DMS79 treated with DMSO at 0.1 percent for 48 hours (cell line): ENCODE measurements at regions not wholly inside any gene's neighbourhood (a gene's known extent, or its start where the extent isn't known, plus 50 kb on each side); places are given as distances from the start of the nearest gene placed in this dataset.
"Not testable (repeated sequence)": the region's sequence is repeated elsewhere in the genome, so short reads cannot be mapped to it uniquely, and the experiment has no call there.

Experiments
- DNase-seq: peaks from one replicate; lab custom pipeline; 2025; lab: John Stamatoyannopoulos, UW

GRCh38 chr12:9411616-9412268 lies 196.0 kb downstream of the KLRB1 start:
- DNase-seq: peak; percentile 14

- not testable (repeated sequence) for DNase-seq
These were observed 199.2 kb upstream of the PZP start for GRCh38 chr12:9407425-9407748.

DNA sequence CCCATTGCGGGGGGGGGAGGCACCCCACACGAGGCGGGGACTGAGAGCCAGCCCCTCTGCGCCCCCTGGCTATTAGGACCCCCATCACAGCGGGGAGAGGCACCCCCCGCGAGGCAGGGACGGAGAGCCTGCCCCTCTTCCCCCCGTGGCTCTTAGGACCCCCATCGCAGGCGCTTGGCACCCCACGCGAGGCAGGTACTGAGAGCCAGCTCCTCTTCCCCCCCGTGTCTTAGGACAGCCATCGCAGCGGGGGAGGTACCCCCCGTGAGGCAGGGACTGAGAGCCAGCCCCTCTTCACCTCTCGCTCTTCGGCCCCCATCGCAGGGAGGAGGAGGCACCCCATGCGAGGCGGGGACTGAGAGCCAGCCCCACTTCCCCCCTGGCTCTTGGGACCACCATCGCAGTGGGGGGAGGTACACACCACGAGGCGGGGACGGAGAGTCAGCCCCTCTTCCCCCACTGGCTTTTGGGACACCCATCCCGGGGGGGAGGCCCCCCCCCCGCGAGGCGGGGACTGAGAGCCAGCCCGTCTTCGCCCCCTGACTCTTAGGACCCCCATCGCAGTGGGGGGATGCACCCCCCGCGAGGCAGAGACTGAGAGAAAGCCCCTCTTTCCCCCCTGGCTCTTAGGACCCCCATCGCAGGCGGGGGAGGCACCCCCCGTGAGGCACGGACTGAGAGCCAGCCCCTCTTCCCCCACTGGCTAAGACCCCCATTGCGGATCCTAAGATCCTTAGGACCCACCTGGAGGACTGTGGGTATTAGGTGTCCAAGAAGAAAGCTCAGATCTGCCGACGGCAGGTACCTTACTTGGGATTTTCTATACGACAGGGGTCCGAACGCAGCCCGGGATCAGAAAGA lies 198.6 kb upstream of the PZP start:
- no peak for DNase-seq

- DNase-seq: no peak
These were observed 197.8 kb upstream of the PZP start for GRCh38 chr12:9405886-9406563.

- no peak for DNase-seq
These were observed 196.5 kb upstream of the PZP start for GRCh38 chr12:9404469-9405260.

- no peak for DNase-seq
These were observed 195.8 kb upstream of the PZP start for GRCh38 chr12:9404031-9404430.

GRCh38 chr12:9402432-9403040 lies 194.3 kb upstream of the PZP start:
- DNase-seq: not testable (repeated sequence)

DNA sequence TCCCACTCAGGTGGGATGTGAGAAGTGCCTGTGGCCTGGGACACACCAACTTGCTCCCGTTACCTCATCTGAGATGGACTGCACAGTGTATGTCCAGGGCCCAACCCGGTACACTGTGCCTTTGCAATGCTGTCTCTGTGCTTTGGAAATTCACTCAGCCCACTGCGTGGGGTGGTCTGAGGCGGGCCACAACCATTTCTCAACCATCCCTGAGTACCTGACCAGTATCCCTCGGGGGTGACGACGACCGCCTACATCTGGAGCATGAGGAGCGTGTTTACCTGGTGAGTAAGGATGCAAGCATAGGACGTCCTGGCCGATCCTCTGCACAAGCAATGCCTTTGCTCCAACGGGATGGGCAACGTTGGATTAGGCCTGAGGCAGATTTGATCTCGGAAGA lies 188.2 kb upstream of the PZP start:
- not testable (repeated sequence) for DNase-seq

- not testable (repeated sequence) for DNase-seq
These were observed 187.0 kb upstream of the PZP start for GRCh38 chr12:9395220-9395619.

DNA sequence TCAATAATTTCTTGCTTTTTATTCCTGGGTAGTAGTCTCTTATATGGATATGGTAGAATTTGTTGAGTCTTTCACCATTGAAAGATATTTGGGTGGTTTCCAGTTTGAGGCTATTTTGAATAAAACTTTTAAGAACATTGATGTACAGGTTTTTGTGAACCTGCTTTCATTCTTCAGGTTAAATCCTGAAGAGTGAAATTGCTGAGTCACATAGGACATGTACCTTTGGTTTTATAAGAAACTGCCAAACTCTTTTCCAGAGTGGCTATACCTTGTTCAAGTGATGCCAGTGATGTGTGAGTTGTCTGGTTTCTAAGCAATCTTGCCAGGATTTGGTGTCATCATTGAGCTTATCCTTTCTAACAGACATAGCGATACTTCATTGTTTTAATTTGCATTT lies 184.6 kb upstream of the PZP start:
- no peak for DNase-seq

- no peak for DNase-seq
These were observed 183.6 kb upstream of the PZP start for GRCh38 chr12:9391815-9392214.

GRCh38 chr12:9390761-9391160 lies 182.6 kb upstream of the PZP start:
- DNase-seq: no peak

DNA sequence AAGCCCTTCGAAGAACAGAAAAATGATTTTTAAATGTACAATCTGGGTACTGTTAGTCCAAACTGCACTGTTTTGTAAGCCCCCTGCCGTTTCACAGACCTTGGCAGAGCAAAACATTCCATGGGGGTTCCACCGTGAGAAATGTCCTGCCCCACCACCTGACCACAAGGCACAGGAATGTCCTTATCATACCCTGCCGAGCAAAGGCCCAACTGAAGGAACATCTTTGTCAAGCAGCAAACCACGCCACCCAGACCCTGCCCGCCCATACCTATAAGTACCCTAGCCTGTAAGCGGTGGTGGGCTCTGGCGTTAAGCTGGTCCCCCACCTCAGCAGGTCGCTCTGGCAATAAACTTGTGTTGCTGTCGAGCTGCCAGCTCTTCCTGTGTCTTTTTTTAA lies 181.6 kb upstream of the PZP start:
- no peak for DNase-seq

DNA sequence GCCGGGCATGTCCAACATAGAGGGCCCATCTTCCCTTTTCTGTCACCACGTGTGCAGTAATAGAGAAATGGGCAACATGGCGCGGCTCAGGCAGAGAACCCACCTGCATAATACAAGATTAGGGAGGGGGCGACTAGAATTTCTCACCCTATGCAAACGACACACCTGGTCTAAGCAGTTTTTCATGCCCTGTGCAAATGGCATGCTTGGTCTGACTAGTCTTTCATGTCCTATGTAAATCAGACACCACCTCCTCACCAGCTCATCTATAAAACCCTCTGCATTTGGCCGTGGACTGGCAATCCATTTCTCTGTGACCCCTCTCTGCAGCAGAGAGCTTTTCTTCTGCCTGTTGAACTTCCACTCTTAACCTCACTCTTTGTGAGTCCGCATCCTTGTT lies 180.2 kb upstream of the PZP start:
- no peak for DNase-seq

DNA sequence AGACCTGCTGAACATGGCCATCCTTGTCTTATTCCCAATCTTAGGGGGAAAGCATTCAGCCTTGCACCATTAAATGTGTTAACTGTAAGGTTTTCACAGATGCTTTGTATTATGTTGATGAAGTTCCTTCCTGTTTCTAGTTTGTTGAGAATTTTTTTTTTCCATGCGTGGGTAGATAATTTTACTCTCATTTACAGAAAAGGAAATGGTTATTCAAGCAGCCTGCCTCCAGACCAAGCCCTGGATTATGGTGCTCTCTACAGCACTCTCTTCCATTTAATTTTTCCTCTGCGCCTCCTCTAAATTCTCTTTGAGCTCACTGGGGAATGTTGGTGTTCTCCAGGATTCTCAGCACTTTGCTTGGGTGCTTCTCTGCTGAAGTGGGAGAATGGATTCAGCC lies 179.3 kb upstream of the PZP start:
- DNase-seq: no peak

DNA sequence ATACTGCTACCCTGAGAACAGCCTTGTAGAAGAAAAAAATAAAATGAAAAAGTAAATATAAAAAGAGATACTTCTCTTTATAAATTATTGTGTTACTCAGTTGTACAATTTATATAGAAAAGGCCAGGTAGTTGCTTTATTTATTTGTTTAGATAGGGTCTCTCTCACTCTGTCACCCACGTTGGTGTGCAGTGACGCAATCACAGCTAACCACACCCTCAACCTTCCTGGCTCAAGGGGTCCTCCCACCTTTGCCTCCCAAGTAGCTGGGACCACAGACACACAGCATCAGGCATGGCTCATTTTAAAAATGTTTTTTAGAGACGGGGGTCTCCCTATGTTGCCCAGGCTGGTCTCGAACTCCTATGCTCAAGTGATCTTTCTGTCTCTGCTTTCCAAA lies 175.4 kb upstream of the PZP start:
- DNase-seq: no peak

DNA sequence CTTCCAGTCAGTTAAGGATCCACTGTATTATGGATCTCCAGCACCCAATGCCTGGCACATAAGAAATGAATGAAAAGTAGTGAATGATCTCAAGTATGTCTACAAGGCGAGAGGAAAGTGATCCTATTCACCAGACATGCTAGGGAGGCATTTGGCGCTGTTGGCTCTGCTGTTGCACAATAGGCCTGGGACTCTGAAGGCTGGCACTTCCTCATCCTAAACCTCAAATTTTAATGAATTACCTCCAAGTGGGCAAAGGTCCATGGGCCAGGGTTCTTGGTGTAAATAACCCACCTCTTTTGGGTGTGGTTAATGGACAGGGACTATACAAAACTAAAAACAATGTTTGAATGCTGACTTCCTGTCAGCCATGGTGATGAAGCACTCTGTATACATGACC lies 173.4 kb upstream of the PZP start:
- DNase-seq: no peak

GRCh38 chr12:9380650-9381049 lies 172.5 kb upstream of the PZP start:
- no peak for DNase-seq

DNA sequence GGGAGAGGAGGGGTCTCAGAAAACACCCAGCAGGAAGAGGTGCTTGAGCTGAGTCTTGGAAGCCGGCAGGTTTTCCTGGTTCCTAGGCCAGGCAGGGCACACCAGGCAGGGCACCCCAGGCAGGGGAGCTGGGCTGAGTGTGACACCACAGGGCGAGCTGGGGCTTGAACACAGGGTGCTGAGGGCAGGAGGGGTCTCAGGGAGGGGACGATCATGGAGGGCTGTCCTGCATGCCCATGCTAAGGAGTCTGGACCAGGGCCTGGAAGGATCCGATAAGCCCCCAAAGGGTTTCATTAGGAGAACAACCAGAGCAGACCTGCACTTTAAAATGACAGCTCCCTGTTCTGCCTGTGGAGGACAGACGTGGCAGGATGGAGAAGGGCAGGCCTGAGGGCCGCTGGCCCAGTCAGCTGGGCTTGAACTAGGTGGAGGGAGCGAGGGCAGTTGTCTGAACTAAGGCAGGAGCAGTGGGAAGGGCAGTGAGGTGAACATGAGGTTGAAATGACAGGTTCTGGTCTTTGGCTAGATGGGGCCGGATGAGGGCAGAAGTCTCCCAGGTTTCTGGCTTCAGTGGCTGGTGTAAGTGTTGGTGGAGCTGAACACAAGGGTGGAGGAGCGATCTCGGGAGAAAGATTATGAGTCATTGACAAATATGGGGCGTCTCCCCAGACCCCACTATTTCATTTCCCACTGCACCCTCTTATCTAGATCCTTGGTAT lies 171.0 kb upstream of the PZP start:
- DNase-seq: no peak

DNA sequence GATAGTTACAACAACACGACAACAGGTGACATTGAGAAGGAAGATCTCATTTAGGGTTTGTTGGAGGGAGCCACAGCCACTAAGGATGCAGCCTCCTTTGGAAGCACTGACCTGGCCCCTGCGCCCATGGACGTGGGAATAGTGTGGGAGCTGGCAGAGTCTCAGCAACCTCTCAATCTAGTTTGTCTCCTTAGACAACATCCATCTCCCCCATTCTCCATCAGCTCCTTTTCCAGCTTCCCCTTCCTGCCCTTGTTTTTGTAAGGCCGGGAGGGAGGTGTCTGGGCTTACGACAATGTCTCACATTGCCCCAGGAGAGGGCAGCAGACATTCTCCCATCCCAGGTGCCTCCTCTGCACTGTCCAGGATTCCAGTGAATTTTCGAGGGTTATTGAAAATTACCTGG lies 170.2 kb upstream of the PZP start:
- DNase-seq: no peak

- DNase-seq: no peak
These were observed 164.0 kb upstream of the PZP start for GRCh38 chr12:9372202-9372601.
